K562 (cell line): ENCODE measurements at regions not wholly inside any gene's neighbourhood (a gene's known extent, or its start where the extent isn't known, plus 50 kb on each side); places are given as distances from the start of the nearest gene placed in this dataset.

ENCODE experiments used
- BRD9 ChIP-seq: fragments of 450-650 bp; IDR thresholded peaks from 2 replicates; pipeline ENCODE4 v1.6.1; 2018; ENCODE audit warnings: low read depth; ENCODE audit not compliant: partially characterized antibody
- CBX5 ChIP-seq: IDR thresholded peaks from 2 replicates; pipeline ENCODE4 v1.6.1; 2014; ENCODE audit warnings: low read depth, borderline replicate concordance
- ESRRB ChIP-seq: fragments of 250-450 bp; sonication (Bioruptor Pico); IDR thresholded peaks from 2 replicates; pipeline ENCODE4 v1.5.0; 2020; ENCODE audit warnings: mild to moderate bottlenecking, moderate library complexity, borderline replicate concordance
- FOXK2 ChIP-seq, 2 experiments: fragments of 450-650 bp; IDR thresholded peaks in 1 of 2; conservative IDR thresholded peaks in 1 of 2; 2 replicates each; pipeline ENCODE4 v1.6.1; 2016; ENCODE audit warnings: low read depth in 2 of 2, mild to moderate bottlenecking in 1 of 2
- NCOA1 ChIP-seq: fragments of 450-650 bp; IDR thresholded peaks from 2 replicates; pipeline ENCODE4 v1.6.1; 2016; ENCODE audit warnings: low read depth
- POLR2A ChIP-seq: fragments of 450-650 bp; conservative IDR thresholded peaks from 2 replicates; pipeline ENCODE4 v1.6.1; 2016
- POLR2AphosphoS5 ChIP-seq: IDR thresholded peaks from 2 replicates; pipeline ENCODE4 v1.6.1; 2011; ENCODE audit warnings: mild to moderate bottlenecking, low read depth, low read length, moderate library complexity; ENCODE audit not compliant: control insufficient read depth, insufficient read depth
- PRPF4 ChIP-seq: fragments of 200-400 bp; formaldehyde crosslinking; IDR thresholded peaks from one replicate; pipeline ENCODE4 v1.6.1; 2017; ENCODE audit warnings: low read length, low read depth, mild to moderate bottlenecking; ENCODE audit not compliant: insufficient read depth, poor library complexity, severe bottlenecking
- RBBP5 ChIP-seq: fragments of 200-600 bp; sonication (generic); IDR thresholded peaks from 2 replicates; pipeline ENCODE4 v1.6.1; 2012; ENCODE audit warnings: borderline replicate concordance, mild to moderate bottlenecking, low read length, control low read depth, inconsistent platforms; ENCODE audit not compliant: insufficient read depth, poor library complexity, severe bottlenecking
- TF ChIP-seq, protein P1 (sequence below): sonication (generic); formaldehyde crosslinking; IDR thresholded peaks from 2 replicates; pipeline ENCODE4 v1.9.0; 2022; ENCODE audit warnings: mild to moderate bottlenecking, missing genetic modification reagents

DNA sequence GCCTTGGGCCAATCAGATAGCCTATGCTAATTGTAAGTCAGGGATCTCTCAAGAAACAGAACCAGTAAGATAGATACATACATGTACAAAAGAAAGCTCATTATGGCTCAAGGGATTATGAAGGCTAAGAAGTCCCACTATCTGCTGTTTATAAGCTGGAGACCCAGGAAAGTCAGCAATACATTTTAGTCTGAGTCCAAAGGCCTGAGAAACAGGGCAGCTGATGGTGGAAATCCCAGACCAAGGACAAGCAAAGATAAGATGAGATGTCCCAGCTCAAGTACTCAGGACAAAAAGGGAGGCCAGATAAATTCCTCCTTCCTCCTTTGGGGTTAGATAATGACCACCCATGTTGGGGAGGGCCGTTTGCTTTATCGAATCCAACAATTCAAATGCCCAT, 269.9 kb downstream of the AJAP1 start:
- TF ChIP-seq, protein P1, sequence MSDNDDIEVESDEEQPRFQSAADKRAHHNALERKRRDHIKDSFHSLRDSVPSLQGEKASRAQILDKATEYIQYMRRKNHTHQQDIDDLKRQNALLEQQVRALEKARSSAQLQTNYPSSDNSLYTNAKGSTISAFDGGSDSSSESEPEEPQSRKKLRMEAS (CRISPR knock-in tag): no peak
- TF ChIP-seq POLR2A: no peak
- TF ChIP-seq CBX5: no peak
- TF ChIP-seq BRD9: no peak
- TF ChIP-seq NCOA1: no peak
- no peak for TF ChIP-seq RBBP5
- TF ChIP-seq POLR2AphosphoS5: no peak
- no peak for TF ChIP-seq ESRRB (CRISPR knock-in tag)
- no peak for TF ChIP-seq FOXK2 (conservative IDR thresholded peaks at IDR 0.05 in 1 of 2, IDR thresholded peaks at IDR 0.05 in 1 of 2; ENCODE audit: low read depth in 2 of 2)
- TF ChIP-seq PRPF4: no peak
